Umbilical cord (tissue), 1 donor: ENCODE measurements at regions not wholly inside any gene's neighbourhood (a gene's known extent, or its start where the extent isn't known, plus 50 kb on each side); places are given as distances from the start of the nearest gene placed in this dataset.

Source experiments
- DNase-seq: peaks from one replicate; pipeline ENCODE4 v3.0.0-alpha.2; 2015; ENCODE audit warnings: low spot score

DNA sequence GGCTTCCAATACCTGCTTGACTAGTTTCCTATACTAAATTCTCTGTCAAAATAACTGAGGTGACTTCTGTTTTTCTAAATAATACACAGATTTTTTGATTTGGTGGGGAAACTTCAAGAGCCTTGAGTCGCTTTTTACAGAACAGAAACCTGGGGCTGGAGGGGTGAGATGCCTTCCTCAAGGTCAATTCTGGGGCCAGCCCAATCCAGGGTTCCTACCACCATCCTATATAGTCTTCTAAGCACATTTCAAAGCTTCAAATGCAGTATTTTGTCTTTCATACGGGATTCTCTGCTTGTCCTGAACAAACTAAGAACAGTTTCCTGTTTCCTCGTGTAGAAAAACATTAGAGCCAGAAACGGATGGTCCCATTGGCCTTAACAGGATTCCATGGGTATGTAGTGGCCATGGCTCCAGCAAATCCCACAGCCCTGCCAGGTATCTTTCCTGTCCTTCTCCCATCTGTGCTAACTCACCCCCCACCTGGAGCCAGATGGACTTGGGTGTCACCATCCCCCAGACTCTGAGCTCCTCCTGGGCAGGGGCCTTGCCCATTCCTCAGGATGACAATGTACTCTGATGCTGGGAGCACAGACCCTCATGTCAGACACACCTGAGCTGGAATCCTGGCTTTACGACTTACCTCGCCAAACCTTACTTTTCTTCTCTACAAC lies 146.9 kb downstream of the KLF13 start:
- DNase-seq = no peak

DNA sequence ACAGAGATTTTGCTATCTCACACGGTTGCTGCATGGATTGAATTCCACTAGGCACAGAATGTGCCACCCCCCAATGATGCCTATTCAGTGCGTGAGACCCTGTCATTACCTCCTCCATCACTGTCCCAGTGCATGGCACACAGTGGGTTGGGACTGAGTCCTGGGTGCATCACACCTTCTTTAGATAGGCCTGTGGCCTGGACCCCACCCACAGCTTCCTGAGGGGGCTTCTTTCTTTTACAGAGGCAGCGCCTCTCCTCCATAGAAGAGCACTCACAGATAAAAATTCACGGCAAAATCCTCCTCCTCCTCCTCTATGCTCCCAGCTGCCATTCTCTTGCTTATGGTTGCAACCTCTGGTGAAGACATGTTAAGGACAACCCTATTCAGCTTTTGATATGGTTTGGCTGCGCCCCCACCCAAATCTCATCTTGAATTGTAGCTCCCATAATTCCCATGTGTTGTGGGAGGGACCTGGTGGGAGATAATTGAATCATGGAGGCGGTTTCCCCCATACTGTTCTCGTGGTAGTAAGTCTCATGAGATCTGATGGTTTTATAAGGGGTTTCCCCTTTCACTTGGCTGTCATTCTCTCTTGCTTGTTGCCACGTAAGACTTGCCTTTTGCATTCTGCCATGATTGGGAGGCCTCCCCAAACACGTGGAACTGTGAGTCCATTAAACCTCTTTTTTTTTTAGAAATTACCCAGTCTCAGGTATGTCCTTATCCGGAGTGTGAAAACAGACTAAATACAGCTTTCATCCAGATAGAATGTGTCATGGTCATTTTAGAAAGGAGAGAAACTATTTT lies 147.6 kb downstream of the KLF13 start:
- DNase-seq = no peak

DNA sequence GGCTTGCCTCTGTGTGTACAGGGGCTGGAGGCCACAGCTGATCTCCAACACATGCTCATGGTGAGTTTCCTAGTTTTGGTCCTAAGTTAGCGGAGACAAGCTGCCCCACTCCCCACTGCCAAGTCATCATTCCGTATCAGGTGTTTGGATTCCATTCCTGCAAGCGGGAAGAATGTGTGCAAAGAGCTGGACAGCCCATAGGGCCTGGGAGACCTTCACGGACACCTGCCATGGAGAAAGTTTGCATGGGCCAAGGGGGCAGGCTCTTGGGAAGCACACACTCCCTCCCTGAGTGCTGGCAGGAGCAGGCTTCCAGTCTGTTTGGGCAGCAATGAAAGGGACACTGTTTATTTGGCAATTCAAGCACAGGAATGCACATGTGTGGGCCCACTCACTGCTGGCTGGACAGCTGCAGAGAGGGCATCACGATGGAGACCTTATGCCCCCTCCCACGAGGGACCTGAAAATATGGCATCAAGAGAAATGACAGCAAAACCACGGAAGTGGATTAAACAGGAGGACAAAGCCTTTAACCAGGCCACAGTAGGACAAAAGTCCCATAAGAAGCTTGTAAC lies 149.7 kb downstream of the KLF13 start:
- no peak for DNase-seq

DNA sequence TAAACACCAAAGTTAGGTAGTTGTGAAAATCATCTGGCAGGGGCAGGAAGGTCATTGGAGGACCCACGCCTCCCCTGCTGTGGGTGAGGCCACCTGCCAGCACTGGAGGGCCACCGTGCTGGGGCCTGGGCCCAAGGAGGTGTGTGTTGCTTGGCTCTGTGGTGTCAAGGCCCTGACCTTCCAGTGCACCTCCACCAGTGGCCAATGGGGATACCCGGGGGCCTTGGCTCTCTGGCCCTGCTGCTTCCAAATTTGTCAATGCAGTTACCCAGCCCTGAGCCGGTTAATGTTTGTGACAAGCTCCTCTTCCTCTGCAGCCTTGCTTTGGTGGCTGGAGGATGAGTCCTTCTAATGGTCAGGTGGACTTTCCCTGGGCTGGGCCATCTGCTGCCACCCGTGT lies 150.2 kb downstream of the KLF13 start:
- DNase-seq = no peak

DNA sequence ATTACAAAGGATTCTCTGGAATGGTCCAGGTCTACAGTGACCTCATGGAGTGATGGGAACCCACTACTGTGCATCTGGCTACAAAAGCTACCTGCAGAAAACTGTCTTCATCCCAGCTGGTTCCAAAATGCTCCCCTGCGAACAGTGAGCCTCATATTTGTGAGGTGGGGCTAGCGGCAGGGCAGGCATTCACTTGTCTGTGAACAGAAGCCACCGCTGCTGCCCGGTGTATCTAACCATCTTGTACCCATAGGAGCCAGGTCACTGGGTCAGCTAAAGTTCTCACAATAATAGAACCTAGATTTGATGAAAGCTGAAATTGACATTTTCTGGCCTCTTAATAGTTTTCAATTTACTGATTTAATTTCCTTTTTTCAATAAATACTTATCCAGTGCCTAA lies 150.7 kb downstream of the KLF13 start:
- no peak for DNase-seq

DNA sequence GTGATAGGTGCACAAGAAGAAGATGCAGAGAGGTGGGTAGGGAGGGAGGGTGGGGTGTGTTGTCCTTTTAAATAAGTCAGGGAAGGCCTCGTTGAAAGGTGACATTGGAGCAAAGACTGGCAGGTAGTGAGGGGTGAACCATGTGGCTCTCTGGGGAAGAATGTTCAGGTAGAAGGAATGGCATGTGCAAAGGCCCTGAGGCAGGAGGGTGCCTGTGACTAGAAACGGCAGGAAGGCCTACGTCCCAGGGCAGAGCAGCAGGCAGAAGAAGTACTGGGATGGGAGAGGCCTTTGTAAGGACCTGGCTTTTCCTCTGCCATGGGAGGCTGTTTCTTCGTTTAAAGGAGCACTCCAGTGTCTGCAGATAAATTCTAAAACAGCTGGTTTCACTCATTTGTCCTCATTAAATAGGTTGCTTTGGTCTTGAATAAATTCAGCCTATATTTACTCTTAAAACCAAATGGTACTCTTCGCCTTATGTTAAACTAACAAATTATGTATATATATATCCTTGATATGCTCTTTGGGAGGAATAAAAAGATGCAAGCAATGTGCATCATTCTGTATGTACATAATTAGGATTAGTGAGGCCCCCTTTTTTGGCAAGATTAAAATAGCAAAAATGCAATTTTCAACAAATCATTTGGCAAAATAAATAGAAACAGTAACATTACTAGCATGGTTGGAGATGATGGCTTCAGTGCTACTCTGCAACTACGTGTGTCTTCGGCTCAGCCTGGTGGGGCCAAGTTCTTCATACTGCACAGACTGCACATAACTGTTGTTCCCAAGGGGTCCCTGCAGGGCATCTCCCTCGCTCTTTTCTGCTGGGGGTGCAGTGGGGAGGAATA lies 151.4 kb downstream of the KLF13 start:
- DNase-seq = no peak

DNA sequence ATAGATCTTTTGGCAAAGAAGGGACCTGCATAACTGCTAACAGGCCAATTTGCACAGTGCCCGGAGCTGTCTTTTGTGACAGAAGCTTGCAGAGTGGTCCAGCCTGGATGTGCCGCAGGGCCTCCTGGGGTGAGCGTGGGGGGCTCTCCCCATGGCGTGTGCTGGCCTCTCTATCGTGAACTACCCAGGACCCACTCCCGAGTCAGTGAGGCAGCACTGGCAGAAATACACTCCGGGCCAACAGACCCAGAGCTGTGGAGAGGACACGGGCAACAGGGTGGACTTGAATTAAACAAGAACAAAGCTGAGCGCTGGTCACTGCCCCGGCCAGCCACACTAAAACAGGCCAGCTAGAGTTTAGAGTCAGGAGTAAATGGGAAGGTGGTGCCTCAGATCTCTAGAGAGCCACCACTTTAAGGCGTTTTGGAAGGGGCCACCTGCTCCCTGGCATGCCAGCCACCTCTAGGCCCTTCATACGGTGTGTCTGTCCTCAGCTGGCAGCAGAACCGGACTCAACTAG lies 152.1 kb downstream of the KLF13 start:
- DNase-seq = no peak

DNA sequence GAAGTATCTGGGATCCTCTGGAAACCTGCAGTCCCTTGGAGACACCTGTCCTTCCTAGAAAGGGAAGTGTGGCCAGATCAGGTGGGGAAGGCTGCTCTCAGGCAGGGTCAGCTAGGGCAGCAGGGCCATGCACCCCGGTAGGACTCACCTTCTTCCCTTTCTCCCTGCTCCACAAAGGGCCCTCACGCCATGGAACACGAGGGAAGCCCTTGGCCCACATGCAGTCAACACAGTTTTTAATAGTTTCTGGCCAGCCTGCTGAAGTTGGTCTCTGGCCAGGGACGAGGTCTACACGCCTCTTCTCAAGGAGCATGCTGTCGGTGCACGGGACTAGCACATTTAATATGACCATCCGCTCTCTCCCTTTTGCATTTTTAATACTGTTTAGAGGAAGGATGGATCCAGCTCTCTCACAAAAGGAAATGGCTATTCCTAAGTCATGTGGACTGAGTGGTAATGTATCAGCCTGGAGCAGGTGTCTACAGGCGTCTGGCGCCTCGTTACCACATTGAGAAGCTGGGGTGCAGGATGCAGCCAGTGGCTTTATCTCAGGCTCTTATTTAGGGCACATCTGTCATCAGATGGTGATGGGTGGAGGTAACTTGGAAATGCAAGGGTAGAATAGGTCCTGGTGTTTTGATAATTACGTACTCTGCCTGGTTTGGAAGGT lies 153.9 kb downstream of the KLF13 start:
- no peak for DNase-seq

DNA sequence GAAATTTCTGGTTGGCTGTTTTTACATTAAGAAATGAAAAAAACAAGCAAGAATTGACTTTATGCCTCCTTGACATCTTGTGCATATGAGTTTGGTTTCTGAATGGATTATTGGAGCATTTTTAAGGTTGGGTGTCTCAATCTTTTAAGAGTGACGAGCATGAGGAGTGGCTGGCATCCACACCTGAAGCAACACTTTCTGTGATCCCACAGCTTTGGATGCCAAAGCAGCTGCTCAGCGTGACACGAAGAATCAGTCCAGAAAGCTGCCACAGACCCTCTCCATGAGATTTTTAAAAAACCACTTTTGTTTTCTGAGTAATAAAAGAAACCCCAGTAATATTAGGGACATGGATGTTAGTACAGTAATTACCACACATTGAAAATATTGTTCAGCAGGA lies 154.5 kb downstream of the KLF13 start:
- no peak for DNase-seq

DNA sequence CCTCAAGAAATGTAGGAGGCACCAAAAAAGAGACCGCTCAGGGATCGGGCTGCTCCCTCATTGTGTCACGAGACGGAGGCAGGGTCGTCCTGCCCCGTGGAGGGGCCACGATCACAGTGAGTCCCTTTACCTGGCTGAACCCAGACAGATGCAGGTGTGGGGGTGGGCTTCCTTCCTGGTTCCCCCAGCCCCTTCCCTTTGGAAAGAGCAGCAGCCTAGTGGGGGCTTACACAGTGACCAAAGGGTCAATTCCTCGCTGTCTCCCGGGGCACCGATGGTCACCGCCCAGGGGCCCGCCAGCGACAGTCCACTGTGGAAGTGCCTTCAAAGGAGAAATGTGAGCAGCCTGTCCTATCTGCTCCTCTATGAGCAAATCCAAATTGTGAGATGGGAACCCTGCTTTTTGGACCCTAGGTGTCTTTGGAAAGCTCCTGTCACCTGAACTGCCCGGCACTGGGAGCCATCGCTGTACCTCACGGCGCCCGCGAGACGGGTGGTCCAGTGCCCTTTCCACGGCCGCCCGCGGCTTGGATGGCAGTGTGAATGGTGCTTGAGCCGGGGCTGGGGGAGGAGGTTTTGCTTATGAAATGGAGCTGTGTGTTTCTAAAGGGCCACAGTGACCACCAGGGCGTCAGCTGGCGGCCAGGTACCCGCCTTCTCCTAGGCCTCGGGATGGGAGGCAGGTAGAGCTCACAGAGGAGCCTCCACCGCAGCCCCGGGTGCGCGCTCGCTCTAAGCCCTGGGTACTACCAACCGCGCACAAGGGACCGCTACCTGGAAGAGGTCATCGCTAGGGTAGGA lies 155.7 kb downstream of the KLF13 start:
- DNase-seq = no peak

DNA sequence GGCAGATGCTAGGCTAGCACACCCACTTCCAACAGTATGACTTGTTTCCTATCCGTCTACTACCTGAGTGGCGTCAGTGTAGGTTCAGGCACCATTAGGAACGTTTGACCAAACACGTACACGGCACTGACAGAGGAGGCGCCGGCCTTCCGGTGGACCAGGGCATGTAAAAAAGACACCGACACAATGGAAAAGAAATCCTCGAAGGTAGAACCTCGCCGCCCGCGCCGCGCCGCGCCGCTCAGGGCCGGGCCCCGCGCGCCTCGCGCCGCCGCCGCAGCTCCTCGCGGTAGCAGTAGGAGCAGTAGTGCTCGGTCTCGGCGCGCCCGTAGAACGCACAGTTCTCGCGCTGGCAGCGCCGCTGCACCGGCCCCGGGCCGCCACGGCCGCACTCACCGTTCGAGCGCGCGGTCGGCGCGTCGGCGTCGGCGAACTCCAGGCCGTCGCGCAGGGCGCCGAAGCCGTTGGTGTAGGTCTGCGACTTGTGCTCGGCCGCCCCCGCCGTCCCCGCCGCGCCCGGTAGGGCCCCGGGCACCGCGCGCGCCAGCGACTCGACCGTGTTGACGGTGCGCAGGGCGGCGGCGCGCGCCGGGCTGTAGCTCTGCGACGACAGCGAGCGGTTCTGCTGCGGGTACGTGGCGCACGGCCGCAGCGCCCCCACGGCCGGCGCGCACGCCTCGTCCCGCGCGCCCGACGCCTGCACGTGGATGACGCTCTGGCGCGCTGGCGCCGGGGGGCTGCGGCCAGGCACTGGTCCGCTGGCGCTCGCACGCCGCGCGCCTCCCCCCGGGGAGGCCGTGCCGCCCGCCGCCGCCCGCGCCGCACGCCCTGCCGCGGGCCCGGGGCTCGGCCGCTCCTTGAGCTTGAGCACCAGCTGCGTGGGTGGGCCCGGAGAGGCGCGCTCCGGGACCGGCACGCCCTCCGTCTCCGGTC lies 156.7 kb downstream of the KLF13 start:
- DNase-seq = no peak

DNA sequence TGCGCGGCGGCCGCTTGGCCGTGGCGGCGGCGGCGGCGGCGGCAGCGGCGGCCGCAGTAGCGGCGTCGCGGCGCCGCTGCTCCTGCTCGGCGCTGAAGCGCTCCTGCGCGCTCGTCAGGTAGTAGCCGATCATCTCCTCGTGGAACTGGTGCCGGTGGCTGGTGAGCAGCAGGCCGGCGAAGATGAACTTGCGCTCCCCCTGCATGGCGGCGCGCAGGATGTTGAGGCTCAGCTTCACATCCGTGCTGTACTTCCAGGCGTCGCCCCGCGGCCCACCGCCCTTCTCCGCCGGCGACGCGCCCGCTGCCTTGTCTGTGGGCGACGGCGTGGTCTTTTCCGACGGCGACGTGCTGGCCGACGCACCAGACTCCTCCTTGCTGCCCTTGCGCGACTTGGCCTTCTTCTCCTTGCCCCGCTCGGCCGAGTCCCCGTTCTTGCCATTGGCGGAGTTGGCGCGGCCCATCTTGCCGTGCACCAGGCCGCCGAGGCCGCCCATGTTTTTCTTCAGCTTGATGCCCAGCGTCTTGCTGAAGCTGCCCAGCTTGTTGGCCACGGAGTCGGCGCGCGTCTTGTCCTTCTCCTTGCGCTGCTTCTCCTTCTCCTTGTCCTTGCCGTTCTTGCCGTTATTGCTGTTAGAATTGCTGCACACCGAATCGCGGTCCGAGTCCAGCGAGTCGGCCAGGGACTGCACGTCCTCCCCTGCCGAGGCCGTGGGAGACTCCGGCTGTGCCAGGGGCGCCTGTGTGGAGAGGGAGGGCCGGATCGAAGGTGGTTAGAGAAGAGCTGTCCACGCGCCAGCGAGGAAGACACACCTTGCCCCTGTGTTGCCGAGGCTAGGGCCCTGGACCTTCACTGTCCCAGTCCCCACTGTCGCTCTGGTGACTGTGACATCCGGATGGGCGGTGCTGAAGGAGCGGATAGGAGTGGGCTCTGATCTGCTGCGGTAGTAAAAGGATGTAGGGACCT lies 157.6 kb downstream of the KLF13 start:
- DNase-seq = no peak

DNA sequence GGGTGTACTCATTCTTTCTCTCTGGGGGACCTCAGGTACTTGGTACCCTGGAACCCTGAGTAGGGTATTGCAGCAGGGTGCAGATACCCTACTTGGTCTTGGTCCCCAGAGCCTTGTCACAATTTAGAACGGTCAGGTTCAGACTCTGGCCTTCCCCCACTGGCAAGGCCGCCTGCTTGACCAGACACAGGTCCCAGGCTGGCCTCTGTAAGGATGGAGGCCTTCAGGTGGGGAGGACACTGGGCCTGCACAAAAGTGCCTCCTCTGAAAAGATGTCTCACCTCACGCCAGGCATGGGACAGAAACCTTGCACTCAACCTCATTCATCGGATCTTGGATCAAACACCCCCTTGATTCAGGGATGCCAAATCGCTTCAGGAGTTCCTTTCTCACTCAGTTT lies 158.4 kb downstream of the KLF13 start:
- DNase-seq = no peak

DNA sequence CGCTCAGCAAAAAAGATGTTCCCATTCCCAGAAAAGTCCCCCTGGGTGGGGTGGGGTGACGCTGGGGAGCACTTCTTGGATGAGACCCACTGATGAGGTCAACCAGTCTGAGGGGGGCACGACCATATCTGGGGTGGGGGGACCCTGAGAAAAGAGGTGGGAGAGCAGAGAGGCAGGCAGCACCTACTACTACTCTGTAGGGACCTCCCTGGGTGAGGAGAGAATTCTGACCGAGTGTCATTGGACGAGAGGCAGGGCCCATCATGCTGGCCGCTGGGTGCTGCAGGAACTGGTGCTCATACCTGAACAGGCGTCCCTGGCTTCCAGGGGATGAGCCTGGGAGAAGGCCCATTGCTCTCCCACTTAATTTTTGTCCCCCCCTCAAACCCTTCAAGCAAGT lies 158.8 kb downstream of the KLF13 start:
- no peak for DNase-seq

DNA sequence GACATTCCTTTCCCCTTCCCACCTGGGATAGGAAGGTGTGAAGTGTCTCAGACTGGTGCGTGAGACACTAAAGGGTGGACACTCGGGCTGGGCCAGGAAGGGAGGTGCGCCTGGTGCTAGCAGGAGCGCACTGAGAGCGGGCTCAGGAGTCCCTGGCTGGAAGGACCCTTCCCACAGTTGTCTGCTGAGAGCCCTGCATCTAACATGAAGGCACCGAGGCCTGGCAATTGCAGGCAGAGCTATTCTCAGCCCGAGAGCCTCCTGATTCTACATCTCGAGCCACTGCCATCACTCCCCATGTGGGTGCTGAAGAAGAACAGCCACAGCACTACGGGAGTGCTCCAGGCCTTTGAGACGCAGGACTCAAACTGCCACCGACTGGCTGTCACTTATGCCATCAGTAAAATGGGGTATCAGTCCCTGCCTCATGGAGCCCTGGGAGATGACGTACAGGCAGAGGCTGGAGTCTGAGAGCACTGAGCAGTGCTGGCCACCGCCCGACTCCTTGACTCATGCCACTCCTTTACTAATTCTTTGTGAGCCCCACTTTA lies 159.4 kb downstream of the KLF13 start:
- DNase-seq = no peak

DNA sequence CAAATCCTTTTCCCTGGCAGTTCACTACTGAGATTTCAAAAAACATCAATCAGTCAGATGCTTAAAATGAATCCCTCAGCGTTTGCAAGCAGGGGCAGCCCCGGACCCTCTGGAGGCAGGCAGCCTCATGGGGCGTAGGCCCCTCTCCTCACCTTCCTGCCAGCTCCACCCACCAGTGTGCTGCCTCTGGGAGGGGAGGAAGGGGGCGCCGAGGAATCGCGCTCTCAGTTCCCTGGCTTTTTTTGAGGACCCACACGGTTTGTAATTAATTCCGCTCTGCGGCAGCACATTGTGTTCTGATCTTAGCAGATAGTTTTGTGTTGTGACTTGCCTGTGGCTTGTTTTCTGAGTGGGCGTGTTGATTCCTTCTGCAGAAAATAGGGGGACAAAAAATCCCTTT lies 159.9 kb downstream of the KLF13 start:
- no peak for DNase-seq

DNA sequence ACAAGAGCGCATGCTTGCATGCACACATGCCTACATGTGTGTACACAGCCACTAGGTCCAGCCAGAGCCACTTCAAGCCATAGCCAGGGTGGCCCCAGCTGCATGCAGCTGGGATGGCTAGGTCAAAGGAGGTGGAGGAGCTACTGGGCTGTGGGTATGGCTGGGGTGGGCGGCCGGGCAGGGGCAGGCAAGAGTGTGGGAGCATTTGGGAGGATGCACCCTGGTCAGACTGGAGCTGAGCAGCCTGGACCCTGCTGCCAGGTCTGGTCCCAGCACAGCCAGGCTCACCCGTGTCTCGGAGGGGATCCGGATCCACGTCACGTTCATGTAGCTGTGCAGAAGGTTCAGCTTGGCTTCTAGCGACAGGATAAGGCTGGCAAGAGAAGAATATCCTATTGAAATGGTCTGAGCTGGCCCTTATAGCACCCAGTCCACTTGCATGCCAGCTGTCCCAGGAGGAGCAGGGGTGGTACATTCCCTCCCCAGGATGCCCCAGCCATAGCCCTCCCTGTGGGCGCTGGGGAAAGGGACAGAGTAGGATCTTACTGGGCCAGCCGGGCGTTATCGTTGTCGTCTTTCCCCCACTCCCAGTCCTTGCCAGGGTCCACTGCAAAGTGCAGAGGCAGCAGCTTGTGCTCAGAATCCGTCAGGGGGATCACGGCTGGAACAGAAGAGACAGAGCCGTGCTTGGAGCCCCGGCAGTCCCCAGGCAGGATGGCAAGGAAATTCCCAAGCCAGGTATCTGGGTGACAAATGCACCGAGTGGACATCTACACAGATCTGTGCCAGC lies 160.5 kb downstream of the KLF13 start:
- no peak for DNase-seq
